ENCODE measurements at regions not wholly inside any gene's neighbourhood (a gene's known extent, or its start where the extent isn't known, plus 50 kb on each side); places are given as distances from the start of the nearest gene placed in this dataset.

DNA sequence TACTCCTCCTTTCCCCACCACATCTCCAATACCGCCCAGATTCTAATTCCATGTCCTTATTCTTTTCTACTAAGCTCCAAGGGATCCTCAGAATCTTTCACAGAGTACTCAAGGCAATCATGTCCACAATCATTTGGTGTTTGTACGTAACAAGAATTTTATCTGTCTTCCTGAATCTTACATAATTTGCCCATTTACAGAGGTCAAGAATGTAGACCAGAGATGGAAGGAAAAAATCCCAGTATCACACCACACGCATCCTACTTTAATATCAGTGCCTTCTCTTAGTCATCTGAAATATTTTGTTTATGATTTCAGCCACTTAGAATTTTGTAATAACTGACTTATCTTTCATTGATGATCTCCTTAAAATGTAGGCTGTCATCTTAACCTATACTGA, 366.0 kb upstream of the LRRC7 start:
- no peak overlapping the region for H3K4me3 ChIP-seq (ENCODE audit: low read depth, low read length)
- DNase-seq (ENCODE audit: low read depth), result no peak
- TF ChIP-seq CTCF (conservative IDR thresholded peaks at IDR 0.05; ENCODE audit: low read depth, low read length), result no peak

DNA sequence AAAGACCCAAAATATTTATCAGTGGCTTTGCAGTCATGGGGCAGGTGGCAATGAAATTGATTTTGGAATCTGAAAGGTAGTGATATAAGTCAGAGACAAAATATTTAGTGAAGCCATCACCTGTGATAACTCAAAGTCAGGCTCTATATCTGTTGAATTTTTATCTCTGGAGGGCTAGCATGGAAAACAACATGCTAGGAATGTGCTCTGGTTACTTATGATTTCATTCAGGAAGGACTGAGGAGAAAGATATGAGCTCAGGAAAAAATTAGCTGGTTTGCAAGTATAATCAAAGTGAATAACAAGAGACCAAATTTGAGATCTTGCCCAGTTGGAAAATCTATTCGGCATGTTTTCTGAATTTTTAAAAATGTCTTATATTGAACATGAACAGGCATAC, 364.6 kb upstream of the LRRC7 start:
- no peak overlapping the region for H3K4me3 ChIP-seq (ENCODE audit: low read depth, low read length)
- TF ChIP-seq CTCF (conservative IDR thresholded peaks at IDR 0.05; ENCODE audit: low read depth, low read length), result no peak
- DNase-seq (ENCODE audit: low read depth), result no peak

DNA sequence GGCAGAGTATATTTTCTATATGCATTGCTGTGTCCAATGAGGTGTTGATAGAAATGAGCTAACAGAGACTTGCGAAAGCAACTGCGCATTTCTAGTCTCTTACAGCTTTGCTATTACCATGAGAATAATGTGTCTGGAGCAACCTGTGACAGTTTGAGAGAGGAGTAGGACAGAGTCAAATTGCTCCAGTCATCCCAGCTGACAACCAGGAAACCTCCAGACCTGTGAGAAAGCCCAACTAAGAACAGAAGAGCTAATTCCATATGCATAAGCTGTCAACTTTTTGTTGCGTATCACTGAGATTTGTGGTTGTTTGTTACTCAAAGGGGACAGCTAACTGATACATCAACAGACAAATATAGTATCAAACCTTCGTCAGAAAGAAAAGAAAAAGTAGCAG, 354.1 kb upstream of the LRRC7 start:
- no peak for TF ChIP-seq CTCF (conservative IDR thresholded peaks at IDR 0.05; ENCODE audit: low read depth, low read length)

GRCh38 chr1:69215883-69216282, 351.8 kb upstream of the LRRC7 start:
- DNase-seq (ENCODE audit: low read depth), result no peak
- no peak for TF ChIP-seq CTCF (conservative IDR thresholded peaks at IDR 0.05; ENCODE audit: low read depth, low read length)
- H3K4me3 ChIP-seq (ENCODE audit: low read depth, low read length), result no peak overlapping the region

More for the DNA sequence above, 354.1 kb upstream of the LRRC7 start:
- no peak overlapping the region for H3K4me3 ChIP-seq (ENCODE audit: low read depth, low read length)
- no peak for DNase-seq (ENCODE audit: low read depth)

GRCh38 chr1:69220672-69221071, 347.1 kb upstream of the LRRC7 start:
- no peak for TF ChIP-seq CTCF (conservative IDR thresholded peaks at IDR 0.05; ENCODE audit: low read depth, low read length)
- no peak for DNase-seq (ENCODE audit: low read depth)
- H3K4me3 ChIP-seq (ENCODE audit: low read depth, low read length), result no peak overlapping the region

- no peak for TF ChIP-seq CTCF (conservative IDR thresholded peaks at IDR 0.05; ENCODE audit: low read depth, low read length)
Measured at GRCh38 chr1:69221524-69221923, 346.2 kb upstream of the LRRC7 start.

DNA sequence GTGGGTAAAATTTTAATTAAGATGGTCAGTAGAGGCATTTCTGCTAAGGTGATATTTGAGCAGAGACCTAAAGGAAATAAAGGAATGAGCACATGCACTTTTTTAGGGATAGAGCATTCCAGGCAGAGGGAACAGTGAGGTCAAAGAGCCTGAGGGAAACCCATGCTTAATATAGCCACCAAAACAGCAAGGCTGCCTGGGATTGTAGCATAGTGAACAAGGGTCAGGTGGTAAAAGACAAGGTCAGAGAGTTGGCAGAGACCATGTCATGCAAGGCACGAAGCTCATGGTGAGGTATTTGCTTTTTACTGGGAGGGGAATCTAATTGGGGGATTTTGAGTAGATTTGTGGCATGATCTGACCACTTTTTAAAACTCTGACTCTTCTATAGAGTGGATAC, 344.6 kb upstream of the LRRC7 start:
- TF ChIP-seq CTCF (conservative IDR thresholded peaks at IDR 0.05; ENCODE audit: low read depth, low read length), result no peak
- DNase-seq (ENCODE audit: low read depth), result no peak
- no peak overlapping the region for H3K4me3 ChIP-seq (ENCODE audit: low read depth, low read length)

More at GRCh38 chr1:69221524-69221923, 346.2 kb upstream of the LRRC7 start:
- no peak for DNase-seq (ENCODE audit: low read depth)
- no peak overlapping the region for H3K4me3 ChIP-seq (ENCODE audit: low read depth, low read length)
